Stimulated activated CD4-positive, alpha-beta T cell treated with anti-CD3 and anti-CD28 coated beads, Interleukin-1b, Interleukin-23, amount 100 ng/mL, for 24 hours (primary cell): ENCODE measurements at regions not wholly inside any gene's neighbourhood (a gene's known extent, or its start where the extent isn't known, plus 50 kb on each side); places are given as distances from the start of the nearest gene placed in this dataset.
"Not testable (repeated sequence)": the region's sequence is repeated elsewhere in the genome, so short reads cannot be mapped to it uniquely, and the experiment has no call there.

ENCODE experiments used
- DNase-seq, 4 experiments: peaks; one replicate each; pipeline ENCODE4 v3.0.0-alpha.2; 2020; ENCODE audit warnings: low read depth in 4 of 4, low spot score in 1 of 4

DNA sequence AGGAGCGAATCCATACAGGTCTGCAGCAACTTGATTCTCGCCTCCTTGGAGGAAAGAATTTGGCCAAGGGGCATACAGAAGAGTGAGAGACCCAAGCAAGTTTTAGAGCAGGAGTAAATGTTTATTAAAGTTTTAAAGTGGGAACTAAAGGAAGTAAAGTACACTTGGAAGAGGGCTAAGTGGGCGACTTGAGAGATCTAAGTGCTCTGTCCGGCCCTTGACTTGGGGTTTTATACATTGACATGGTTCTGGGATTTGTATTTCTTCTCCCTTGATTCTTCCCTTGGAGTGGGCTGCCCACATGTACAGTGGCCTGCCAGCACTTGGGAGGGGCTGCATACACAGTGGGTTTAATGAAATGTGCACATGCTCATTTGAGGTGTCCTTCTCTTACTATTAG, 421.2 kb downstream of the TMEM121 start:
- DNase-seq, result no peak

DNA sequence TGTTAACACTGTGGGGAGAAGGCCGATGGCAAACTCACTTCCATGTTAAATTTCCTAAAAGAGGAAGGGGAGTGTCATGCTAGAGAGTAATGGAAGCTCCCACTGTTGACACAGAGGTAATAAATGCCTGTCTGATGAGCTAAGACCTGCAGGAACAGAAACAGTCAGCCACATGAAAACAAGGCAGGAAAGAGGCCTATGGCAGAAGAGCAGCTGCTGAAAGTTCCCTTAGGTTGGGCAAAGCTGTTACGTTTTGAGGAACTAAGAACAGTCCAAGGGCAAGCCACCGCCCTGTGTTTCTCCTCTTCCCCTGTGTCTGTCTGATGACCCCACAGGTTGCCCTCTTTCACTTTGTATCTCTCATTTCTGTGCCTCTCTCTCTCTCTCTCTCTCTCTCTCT, 422.6 kb downstream of the TMEM121 start:
- not testable (repeated sequence) for DNase-seq

DNA sequence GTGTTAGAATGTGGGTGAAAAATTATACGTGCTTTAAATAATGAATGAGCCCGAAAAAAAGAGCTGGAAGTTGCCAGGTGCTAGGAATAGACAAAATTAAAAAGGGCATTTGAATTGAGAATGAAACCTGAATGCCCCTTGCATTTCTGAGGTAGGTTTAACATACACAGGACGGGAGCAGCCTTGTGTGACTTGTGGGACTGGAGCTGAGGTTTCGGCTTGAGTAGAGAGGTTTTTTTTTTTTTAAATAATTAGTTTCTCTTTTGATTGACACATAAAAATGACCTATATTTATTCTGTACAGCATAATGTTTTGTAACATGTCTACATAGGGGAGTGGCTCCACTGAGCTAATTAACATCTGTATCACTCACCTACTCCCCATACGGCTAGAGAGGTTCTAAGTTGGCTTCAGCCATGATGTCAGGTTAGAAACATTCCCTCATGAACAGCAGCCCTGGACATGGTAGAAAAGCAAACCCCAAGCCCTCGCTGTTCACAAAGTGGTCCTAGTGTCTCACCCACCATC, 424.0 kb downstream of the TMEM121 start:
- DNase-seq, result not testable (repeated sequence)

DNA sequence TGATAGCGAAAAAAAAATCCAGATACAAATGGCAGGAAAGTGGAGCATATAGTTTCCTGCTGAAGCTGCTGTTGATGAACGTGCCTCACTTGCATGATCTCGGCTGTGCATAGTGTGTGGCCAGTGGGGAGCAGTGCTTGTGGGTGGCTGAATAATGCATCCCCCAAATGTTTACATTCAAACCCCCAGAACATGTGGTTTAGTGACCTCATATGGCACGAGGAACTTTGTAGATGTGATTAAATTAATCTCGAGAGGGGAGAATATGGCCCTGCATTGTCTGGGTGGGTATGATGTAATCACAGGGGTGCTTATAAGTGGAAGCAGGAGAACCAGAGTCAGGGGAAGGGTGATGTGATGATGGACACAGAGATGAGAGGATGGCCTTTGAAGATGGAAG, 425.0 kb downstream of the TMEM121 start:
- DNase-seq, result no peak

DNA sequence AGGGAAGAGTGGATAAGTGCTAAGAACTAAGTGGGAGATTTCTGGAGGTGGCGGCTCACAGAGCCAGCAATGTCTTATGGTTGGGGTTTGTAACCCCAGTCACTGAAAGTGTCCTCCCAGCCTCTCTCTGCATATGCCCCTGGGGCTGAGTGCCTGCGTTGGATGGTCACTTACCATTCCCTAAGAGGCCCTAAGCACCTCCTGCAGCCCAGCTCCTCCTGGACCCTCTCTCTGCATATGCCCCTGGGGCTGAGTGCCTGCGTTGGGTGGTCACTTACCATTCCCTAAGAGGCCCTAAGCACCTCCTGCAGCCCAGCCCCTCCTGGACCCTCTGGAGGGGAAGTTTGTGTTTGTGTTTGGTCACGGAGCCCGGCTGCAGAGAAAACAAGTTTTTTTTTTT, 425.8 kb downstream of the TMEM121 start:
- no peak for DNase-seq

DNA sequence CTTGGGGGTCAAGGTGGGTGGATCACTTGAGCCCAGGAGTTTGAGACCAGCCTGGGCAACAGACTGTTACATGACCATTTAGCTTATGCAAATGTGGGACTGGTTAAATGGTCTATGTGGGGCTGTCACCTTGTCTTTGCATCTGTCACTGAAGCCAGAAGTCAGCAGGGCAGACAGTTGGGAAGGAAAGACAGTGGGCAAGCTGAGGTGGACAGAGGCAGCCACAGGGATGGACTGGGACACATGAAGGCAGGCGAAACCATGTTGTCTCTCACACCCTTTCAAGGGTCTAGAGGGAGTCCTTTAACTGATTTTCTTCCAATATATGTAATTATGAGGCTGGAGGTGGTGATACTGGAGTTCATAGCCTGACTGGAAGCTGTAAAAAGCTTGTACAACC, 426.4 kb downstream of the TMEM121 start:
- DNase-seq, result no peak

DNA sequence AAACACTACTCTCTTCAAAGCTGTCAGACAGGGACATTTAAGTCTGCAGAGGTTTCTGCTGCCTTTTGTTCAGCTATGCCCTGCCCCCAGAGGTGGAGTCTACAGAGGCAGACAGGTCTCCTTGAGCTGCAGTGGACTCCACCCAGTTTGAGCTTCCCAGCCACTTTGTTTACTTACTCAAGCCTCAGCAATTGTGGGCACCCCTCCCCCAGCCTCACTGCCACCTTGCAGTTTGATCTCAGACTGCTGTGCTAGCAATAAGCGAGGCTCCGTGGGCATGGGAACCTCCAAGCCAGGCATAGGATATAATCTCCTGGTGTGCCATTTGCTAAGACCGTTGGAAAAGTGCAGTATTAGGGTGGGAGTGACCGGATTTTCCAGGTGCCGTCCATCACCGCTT, 435.2 kb downstream of the TMEM121 start:
- not testable (repeated sequence) for DNase-seq

DNA sequence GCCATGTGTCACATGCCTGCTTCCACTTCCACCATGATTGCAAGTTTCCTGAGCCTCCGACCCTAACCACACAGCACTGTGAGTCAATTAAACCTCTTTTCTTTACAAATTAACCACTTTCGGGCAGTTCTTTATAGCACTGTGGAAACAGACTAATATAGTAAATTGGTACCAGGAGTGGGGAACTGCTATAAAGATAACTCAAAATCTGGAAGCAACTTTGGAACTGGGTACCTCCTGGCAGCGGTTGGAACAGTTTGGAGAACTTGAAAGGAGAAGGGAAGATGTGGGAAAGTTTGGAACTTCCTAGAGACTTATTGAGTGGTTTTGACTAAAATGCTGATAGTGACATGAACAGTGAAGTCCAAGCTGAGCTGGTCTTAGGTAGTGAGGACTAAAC, 436.1 kb downstream of the TMEM121 start:
- no peak for DNase-seq

DNA sequence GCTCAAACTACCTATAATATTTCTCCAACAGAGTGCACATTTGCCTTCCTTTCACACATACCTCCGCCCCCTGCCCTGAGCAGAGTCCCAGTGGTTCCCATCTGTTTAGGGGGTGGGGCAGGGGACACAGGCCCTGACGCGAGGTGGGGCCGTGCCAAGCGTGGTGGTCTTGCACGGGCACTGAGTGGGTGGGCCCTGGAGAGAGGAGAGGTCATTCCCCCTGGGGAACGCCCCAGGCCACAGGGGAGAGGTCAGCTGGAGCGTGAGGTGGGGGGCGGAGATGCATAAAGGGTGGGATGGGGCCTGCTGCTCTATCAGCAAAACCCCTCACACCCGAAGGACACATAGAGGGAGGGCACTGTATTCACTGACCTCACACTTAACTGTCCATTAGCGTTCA, 441.9 kb downstream of the TMEM121 start:
- no peak for DNase-seq

DNA sequence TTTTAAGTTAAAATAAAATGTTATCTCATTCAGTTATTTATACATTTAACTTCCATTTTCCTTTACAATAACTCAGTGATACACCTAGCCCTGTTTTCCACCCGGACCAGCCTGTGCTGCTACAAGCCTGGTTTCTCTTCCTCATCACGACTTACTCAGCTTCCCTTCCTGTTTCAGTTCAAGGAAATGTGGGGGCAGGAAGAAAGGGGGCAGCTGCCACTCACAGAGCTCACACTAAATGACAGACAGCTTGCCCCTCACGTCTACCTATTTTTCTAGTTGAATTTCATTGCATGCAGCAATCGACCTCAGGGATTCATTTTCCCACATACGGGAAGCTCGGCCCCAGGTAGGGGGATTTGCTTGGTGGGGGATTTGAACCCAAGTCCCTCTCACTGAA, 442.6 kb downstream of the TMEM121 start:
- DNase-seq, result not testable (repeated sequence)

DNA sequence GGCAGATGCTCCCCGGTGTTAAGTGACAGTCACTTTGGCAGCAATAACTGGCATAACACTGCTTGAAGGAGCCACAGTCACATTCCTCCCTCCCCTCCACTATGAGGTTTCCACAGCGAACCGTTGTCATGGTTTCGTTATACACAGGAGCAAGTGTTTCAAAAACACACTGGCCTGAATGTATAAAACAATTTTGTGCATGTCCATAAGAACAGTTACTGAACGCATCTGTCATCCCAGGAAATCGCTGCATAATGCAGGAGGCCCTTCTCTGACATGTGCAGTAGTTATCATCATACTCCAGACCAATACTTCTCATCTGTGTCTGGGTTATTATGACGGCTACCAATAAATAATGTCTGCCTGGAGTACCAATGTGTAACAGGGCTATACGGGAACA, 444.4 kb downstream of the TMEM121 start:
- not testable (repeated sequence) for DNase-seq

DNA sequence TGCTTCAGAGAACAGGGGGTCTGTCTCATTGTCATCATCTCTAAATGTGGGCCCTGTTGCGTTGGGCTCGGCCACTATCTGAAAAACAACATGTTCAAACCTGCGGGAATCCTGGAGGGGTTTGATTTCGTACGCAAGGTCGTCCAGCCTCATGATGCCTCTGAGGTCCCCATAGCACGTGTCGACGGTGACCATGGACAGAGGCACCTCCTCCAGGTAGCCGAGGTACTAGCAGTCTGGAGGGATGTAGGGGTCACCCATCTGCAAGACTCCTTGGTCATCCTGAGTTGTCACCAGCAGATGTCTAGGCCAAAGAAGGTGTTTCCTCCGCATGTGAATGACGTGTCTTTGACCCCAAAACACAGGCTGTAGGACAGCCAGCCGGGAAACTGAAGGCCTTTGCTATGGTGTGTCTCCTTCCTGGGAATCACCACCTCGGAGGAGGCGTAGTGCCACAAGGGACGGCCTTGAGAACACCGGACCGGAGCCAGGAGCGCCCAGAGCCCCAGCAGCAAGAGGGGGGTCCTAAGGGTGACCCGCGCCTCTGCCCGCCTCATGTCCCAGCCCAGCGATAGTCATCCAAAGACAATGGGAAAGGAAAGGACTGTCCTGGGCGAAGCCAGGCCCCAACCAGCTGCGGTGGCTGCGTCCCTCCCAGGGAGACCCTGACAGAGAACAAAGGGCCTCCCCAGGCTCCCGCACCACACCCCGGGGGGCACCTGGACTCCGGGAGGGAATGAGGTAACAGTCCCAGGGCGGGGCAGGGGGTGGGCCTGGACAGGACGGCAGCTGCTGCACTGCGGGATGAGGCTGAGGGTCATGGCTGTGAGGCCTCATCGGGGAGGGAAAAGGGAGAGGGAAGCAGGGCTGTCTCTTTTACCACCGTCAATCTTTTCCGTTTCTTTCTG, 445.5 kb downstream of the TMEM121 start:
- DNase-seq, result no peak

DNA sequence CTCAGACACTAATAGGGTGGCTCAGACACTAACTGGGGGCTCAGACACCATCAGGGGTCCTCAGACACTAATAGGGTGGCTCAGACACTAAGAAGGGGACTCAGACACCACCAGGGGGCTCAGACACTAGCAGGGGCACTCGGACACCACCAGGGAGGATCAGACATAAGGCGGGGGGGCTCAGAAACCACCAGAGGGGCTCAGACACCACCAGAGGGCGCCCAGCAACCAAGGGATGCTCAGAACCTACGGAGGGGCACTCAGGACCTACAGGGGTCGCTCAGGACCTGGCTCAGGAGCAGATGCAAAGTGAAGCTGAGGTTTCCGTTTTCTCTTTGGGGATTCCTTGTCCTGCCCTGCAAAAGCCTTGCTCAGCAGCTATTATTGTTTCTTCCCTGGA, 448.5 kb downstream of the TMEM121 start:
- DNase-seq, result peak; percentile 39 to 57 (median 52)

DNA sequence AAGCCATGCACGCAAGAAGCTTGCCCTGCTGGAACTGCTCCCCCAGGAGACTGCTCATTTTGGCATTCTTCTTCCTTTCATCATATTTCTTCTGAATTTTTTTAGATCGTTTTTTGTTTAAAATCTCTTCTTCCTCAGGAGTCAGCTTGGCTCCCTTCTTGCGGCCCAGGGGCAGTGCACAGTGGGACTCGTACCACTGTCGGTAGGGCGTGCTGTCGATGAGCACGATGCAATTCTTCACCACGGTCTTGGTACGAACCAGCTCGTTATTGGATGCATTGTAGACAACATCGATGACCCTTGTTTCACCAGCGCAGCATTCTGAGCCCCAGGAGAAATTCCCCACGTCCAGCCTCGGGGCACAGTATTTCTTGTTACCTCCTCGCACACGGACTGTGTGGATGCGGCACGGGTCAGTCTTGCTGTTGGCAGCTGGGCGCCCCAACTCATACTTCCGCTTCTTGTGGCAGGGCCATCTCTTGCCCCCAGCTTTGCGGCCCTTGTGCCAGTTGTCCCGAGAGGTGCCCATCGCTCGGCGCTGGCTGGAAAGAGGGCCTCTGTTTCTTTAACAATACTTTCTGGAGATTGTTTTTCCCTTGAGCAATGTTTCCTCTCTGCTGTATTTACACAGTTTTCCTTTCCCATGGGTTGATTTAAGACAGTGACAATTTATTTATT, 452.4 kb downstream of the TMEM121 start:
- no peak for DNase-seq

DNA sequence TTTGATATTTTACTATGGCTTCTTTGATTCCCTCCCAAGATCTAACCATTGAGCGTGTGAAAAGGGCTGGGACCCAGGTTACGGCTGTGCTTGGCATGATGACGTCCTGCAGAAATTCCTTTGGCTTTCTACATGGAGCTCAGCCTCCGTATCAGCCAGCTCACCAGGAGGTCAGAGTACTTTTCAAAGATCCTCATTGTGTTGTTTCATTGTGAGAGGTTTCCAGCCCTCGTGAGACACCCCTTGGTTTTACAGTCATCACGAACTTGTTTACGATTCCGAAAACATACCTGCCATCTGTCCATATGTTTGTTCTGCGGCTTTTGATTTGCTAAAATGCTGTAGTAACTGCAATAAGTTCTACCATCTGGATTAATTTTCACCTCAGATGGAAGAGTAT, 453.1 kb downstream of the TMEM121 start:
- DNase-seq, result no peak

DNA sequence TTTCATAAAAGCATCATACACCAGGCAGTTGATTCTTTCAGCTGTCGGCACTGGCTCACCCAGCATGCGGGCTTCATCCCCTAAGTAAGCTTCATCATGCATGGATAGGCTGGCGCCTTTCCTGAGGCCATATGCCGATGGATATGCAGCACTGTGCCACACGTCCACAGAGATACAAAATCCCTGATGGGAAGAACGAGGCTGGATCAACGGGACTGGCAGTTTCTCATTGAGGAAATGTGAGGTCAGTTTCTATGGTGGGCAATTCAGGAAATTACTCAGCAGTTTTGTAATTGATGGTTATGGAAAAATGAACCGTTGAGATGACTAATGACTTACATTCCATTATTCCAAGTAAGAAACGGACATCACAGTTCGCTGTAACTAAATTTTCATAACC, 453.8 kb downstream of the TMEM121 start:
- no peak for DNase-seq

DNA sequence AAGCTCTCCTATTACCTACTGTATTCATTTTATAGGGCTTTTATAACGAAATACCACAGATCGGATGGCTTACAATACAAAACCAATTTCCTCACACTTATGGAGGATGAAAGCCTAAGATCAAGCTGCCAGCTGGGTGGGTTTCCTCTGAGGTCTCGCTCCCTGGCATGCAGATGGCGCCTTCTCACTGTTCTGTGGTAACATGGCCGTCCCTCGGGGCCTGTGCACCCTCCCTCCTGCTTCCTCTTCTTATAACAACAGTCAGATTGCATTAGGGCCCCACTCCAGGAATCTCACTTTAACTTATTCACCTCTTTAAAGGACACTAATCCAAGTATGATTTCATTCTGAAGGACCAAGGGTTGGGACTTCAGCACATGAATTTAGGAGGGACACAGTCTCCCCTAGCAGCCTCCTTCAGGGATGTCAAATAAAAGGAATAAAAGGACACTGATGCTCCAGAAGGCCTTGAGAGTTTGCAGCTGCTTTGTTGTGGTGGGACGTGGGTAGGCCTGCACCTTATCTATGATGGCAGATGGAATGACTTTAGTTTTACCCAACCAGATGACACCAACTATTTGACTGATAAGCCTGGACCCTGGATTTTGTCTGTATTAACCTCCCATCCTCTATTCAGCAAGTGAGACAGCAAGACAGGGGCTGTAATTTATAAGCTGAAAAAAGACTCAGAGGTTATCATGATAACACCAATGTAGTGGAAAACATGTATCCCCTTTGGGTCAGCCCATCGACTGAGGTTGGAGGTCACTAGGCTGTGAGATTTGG, 455.3 kb downstream of the TMEM121 start:
- not testable (repeated sequence) for DNase-seq

DNA sequence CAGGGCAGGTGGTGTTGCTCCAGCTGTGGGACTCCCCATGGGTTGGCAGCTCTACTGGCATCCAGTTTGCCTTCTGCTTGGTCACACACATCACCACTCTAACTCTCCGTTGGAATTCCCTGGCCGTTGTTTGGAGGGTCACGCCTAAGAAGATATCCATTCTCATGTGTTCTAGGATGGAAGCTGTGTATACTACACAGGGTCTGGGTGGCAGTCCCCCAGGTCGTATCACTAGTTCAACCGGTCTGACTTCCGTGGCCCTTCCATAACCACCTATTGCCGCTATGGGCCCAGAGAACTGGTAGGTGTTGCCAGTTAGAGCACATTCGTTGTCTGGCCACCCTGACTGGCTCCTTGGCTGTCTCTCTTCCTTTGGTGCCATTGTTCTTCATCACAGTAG, 456.3 kb downstream of the TMEM121 start:
- DNase-seq, result no peak

DNA sequence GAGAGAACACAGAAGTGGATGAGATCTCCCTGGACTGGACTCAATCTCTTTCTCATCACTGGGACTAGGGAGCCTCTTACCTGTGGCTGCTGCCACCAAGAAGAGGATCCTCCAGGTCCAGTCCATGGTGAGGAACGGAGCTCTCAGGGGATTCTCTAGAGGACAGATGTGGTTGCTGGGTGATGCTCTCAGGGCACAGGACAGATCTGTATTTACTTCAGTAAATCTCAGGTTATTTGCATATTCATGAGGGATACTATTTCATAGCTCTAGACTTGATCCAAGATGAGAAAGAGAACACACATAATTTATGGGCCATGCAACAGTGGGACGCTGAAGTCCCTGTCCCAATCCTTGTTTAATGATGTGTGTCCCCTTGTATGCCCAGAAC, 460.5 kb downstream of the TMEM121 start:
- DNase-seq, result no peak

DNA sequence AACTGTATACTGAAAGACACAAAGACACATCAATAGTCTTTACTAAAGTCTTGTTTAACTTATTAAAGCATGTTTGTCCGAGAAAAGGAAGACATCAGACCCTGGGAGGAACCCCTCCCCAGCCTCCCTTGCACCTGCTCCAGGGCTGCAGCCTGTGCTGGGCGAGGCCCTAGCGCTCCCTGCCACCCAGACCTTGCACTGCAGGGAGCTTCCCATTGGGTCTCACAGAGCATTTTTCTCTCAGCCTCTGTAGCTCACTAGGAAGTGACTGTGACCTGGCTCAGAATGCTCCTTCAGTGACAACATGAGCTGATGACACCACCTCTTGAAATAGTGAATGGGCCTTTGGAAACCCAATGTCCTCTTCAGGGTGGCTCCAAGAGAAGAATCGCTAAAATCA, 461.2 kb downstream of the TMEM121 start:
- DNase-seq, result no peak

DNA sequence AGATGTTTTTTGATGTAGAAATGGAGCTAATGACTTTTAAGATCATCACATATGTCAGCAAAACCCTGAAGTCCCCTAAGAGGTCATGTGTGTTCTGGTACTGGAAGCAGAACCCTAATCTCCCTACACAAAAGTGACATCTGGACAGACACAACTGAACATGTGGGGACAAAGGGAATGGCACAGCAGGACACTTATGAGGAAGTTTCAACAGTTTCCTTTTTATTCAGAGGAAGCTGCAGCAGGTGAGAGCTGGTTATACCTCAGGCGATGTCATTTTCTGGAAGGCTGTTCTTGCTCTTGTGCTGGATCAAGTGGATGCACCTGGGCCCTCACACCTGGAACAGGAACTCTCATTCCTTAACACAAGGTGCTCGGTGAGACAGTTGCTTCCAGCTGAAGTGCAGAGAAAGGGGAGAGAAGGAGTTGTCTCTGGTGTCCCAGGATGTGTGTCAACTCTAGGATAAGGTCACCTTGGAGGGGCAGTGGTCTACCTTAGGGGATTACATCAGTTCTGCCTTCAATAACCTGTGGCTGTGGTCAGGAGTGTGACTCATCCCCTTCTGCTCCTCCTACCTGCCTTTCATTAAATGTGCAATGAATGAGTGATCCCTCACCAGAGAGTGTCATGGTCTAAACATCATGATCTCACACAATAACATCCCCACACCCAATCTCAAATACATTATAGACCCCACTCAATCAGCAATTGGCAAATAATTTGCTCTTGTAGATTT, 463.4 kb downstream of the TMEM121 start:
- DNase-seq, result no peak
